Esophagus muscularis mucosa (tissue), 4 donors: ENCODE measurements at regions not wholly inside any gene's neighbourhood (a gene's known extent, or its start where the extent isn't known, plus 50 kb on each side); places are given as distances from the start of the nearest gene placed in this dataset.

Experiments used
- CTCF ChIP-seq, 3 experiments: fragments of 200-600 bp in 2 of 3; fragments of 450-650 bp in 1 of 3; sonication (generic) in 2 of 3; IDR thresholded peaks; one replicate each; pipeline ENCODE4 v1.5.1; 2017 to 2019; ENCODE audit warnings: antibody characterized with exemption in 3 of 3, mild to moderate bottlenecking in 2 of 3, moderate library complexity in 1 of 3
- EP300 ChIP-seq: sonication (generic); formaldehyde crosslinking; IDR thresholded peaks from one replicate; pipeline ENCODE4 v1.6.1; 2017; ENCODE audit warnings: antibody characterized with exemption
- POLR2A ChIP-seq: fragments of 450-650 bp; IDR thresholded peaks from one replicate; pipeline ENCODE4 v1.6.1; 2017; ENCODE audit warnings: antibody characterized with exemption, moderate library complexity, mild to moderate bottlenecking, low read depth
- POLR2AphosphoS5 ChIP-seq, 2 donors: sonication (generic); formaldehyde crosslinking; IDR thresholded peaks; one replicate each; pipeline ENCODE4 v1.6.1; 2017; ENCODE audit warnings: antibody characterized with exemption in 2 of 2

GRCh38 chr10:78902815-78903214 is 166.0 kb upstream of the ZMIZ1 start:
- TF ChIP-seq CTCF (IDR thresholded peaks at IDR 0.05) (no peak), POLR2A (no peak), POLR2AphosphoS5 (IDR thresholded peaks at IDR 0.05) (no peak), EP300 (no peak)
